IMR-90 (cell line): ENCODE measurements at regions not wholly inside any gene's neighbourhood (a gene's known extent, or its start where the extent isn't known, plus 50 kb on each side); places are given as distances from the start of the nearest gene placed in this dataset.

ENCODE experiments used
- POLR2A ChIP-seq: IDR thresholded peaks from 2 replicates; pipeline ENCODE4 v1.6.1; 2012; ENCODE audit warnings: mild to moderate bottlenecking, low read depth, low read length
- USF2 ChIP-seq: fragments of 150-350 bp; IDR thresholded peaks from 2 replicates; pipeline ENCODE4 v1.6.1; 2017; ENCODE audit warnings: mild to moderate bottlenecking, antibody characterized with exemption, low read length, low read depth
- TF ChIP-seq, protein P1 (sequence below): conservative IDR thresholded peaks from 2 replicates; pipeline ENCODE4 v1.5.1; 2012; ENCODE audit warnings: mild to moderate bottlenecking, low read depth, low read length, improper control_type of control experiment

GRCh38 chr20:20823476-20823881 lies 111.0 kb upstream of the RALGAPA2 start:
- TF ChIP-seq, protein P1, sequence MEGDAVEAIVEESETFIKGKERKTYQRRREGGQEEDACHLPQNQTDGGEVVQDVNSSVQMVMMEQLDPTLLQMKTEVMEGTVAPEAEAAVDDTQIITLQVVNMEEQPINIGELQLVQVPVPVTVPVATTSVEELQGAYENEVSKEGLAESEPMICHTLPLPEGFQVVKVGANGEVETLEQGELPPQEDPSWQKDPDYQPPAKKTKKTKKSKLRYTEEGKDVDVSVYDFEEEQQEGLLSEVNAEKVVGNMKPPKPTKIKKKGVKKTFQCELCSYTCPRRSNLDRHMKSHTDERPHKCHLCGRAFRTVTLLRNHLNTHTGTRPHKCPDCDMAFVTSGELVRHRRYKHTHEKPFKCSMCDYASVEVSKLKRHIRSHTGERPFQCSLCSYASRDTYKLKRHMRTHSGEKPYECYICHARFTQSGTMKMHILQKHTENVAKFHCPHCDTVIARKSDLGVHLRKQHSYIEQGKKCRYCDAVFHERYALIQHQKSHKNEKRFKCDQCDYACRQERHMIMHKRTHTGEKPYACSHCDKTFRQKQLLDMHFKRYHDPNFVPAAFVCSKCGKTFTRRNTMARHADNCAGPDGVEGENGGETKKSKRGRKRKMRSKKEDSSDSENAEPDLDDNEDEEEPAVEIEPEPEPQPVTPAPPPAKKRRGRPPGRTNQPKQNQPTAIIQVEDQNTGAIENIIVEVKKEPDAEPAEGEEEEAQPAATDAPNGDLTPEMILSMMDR = no peak
- TF ChIP-seq POLR2A (no peak), USF2 (no peak)
